H9 (cell line): ENCODE measurements at regions not wholly inside any gene's neighbourhood (a gene's known extent, or its start where the extent isn't known, plus 50 kb on each side); places are given as distances from the start of the nearest gene placed in this dataset.

Experiments used
- DNase-seq: peaks from one replicate; pipeline ENCODE4 v3.0.0-alpha.2; 2017
- H2AFZ ChIP-seq: one replicate; pipeline ENCODE4 v1.6.1; 2013; ENCODE audit warnings: mild to moderate bottlenecking, low read length, control low read depth, moderate library complexity
- H2AK5ac ChIP-seq: 2 replicates; pipeline ENCODE4 v1.6.1; 2013; ENCODE audit warnings: low read length, control low read depth, mixed read lengths; ENCODE audit not compliant: insufficient read length
- H2BK120ac ChIP-seq: one replicate; pipeline ENCODE4 v1.6.1; 2013; ENCODE audit warnings: low read depth, mild to moderate bottlenecking, low read length, control low read depth, inconsistent platforms; ENCODE audit not compliant: poor library complexity, severe bottlenecking
- H2BK12ac ChIP-seq: 2 replicates; pipeline ENCODE4 v1.6.1; 2013; ENCODE audit warnings: low read length, control low read depth, mixed read lengths, low read depth; ENCODE audit not compliant: insufficient read length
- H2BK15ac ChIP-seq: 2 replicates; pipeline ENCODE4 v1.6.1; 2013; ENCODE audit warnings: low read depth, low read length, control low read depth
- H2BK20ac ChIP-seq: one replicate; pipeline ENCODE4 v1.6.1; 2013; ENCODE audit warnings: low read depth, mild to moderate bottlenecking, low read length, control low read depth, inconsistent platforms; ENCODE audit not compliant: poor library complexity, severe bottlenecking
- H2BK5ac ChIP-seq: 2 replicates; pipeline ENCODE4 v1.6.1; 2013; ENCODE audit warnings: low read length, control low read depth, mixed read lengths; ENCODE audit not compliant: insufficient read length
- H3K14ac ChIP-seq: 2 replicates; pipeline ENCODE4 v1.6.1; 2013; ENCODE audit warnings: low read length, control low read depth; ENCODE audit not compliant: insufficient read depth
- H3K18ac ChIP-seq: 2 replicates; pipeline ENCODE4 v1.6.1; 2013; ENCODE audit warnings: low read depth, mild to moderate bottlenecking, mixed read lengths, low read length, control low read depth; ENCODE audit not compliant: insufficient read length
- H3K23ac ChIP-seq: 2 replicates; pipeline ENCODE4 v1.6.1; 2013; ENCODE audit warnings: low read length, control low read depth, mixed read lengths, low read depth; ENCODE audit not compliant: insufficient read length
- H3K23me2 ChIP-seq: 2 replicates; pipeline ENCODE4 v1.6.1; 2013; ENCODE audit warnings: low read depth, mild to moderate bottlenecking, mixed read lengths, low read length, control low read depth; ENCODE audit not compliant: insufficient read length, poor library complexity, severe bottlenecking
- H3K27ac ChIP-seq: 2 replicates; pipeline ENCODE4 v1.5.1; 2013; ENCODE audit warnings: low read length, control low read depth, mixed read lengths, low read depth; ENCODE audit not compliant: insufficient read length
- H3K27me3 ChIP-seq: 2 replicates; pipeline ENCODE4 v1.6.1; 2013; ENCODE audit warnings: low read length, control low read depth, inconsistent platforms; ENCODE audit not compliant: insufficient read depth
- H3K4ac ChIP-seq: 2 replicates; pipeline ENCODE4 v1.6.1; 2013; ENCODE audit warnings: low read depth, mild to moderate bottlenecking, control low read depth, inconsistent platforms, low read length, moderate library complexity
- H3K4me1 ChIP-seq: 2 replicates; pipeline ENCODE4 v1.6.1; 2013; ENCODE audit warnings: low read length, control low read depth, inconsistent platforms; ENCODE audit not compliant: insufficient read depth
- H3K4me2 ChIP-seq: 2 replicates; pipeline ENCODE4 v1.6.1; 2013; ENCODE audit warnings: low read length, control low read depth, mixed read lengths; ENCODE audit not compliant: insufficient read length, insufficient read depth
- H3K56ac ChIP-seq: 2 replicates; pipeline ENCODE4 v1.6.1; 2013; ENCODE audit warnings: low read depth, mild to moderate bottlenecking, mixed read lengths, low read length, control low read depth; ENCODE audit not compliant: insufficient read length
- H3K79me1 ChIP-seq: 2 replicates; pipeline ENCODE4 v1.6.1; 2013; ENCODE audit warnings: low read depth, mild to moderate bottlenecking, moderate library complexity, low read length, control low read depth, inconsistent platforms; ENCODE audit not compliant: insufficient read depth, poor library complexity, severe bottlenecking
- H3K79me2 ChIP-seq: 2 replicates; pipeline ENCODE4 v1.6.1; 2013; ENCODE audit warnings: low read length, control low read depth, inconsistent platforms; ENCODE audit not compliant: insufficient read depth
- H3K9ac ChIP-seq: 2 replicates; pipeline ENCODE4 v1.6.1; 2013; ENCODE audit warnings: low read length, control low read depth, mixed read lengths; ENCODE audit not compliant: insufficient read length; ENCODE audit errors: extremely low read depth
- H3K9me3 ChIP-seq: one replicate; pipeline ENCODE4 v1.6.1; 2013; ENCODE audit warnings: low read depth, low read length, inconsistent platforms; ENCODE audit not compliant: control insufficient read depth
- H3T11ph ChIP-seq: one replicate; pipeline ENCODE4 v1.6.1; 2013; ENCODE audit warnings: mild to moderate bottlenecking, low read length, control low read depth, inconsistent platforms
- H4K20me1 ChIP-seq: one replicate; pipeline ENCODE4 v1.6.1; 2013; ENCODE audit not compliant: control insufficient read depth, insufficient read length, insufficient read depth
- H4K5ac ChIP-seq: 2 replicates; pipeline ENCODE4 v1.6.1; 2013; ENCODE audit warnings: low read depth, mild to moderate bottlenecking, mixed read lengths, low read length, control low read depth; ENCODE audit not compliant: insufficient read length
- H4K8ac ChIP-seq: replicated peaks from 2 replicates; pipeline ENCODE4 v1.6.1; 2013; ENCODE audit warnings: low read length, control low read depth, mixed read lengths, low read depth; ENCODE audit not compliant: insufficient read length
- H4K91ac ChIP-seq: 2 replicates; pipeline ENCODE4 v1.6.1; 2013; ENCODE audit warnings: low read depth, mild to moderate bottlenecking, moderate library complexity, mixed read lengths, low read length, control low read depth; ENCODE audit not compliant: insufficient read length
- H3K27ac Mint-ChIP-seq, 3 experiments: 2 replicates in 2 of 3; 3 replicates in 1 of 3; pipeline ENCODE4 v1.8.0; 2020 to 2021; ENCODE audit warnings: mixed read lengths in 3 of 3, mild to moderate bottlenecking in 1 of 3, moderate library complexity in 1 of 3
- H3K27me3 Mint-ChIP-seq: 2 replicates; pipeline ENCODE4 v1.8.0; 2021; ENCODE audit warnings: low read depth, mild to moderate bottlenecking, moderate library complexity, mixed read lengths
- H3K36me3 Mint-ChIP-seq, 3 experiments: 2 replicates in 2 of 3; 3 replicates in 1 of 3; pipeline ENCODE4 v1.8.0; 2020 to 2021; ENCODE audit warnings: low read depth in 3 of 3, mixed read lengths in 3 of 3; ENCODE audit not compliant: insufficient read depth in 1 of 3
- H3K4me1 Mint-ChIP-seq, 2 experiments: 2 replicates each; pipeline ENCODE4 v1.8.0; 2020; ENCODE audit warnings: mixed read lengths in 2 of 2
- H3K4me3 Mint-ChIP-seq, 2 experiments: 2 replicates in 1 of 2; 3 replicates in 1 of 2; pipeline ENCODE4 v1.8.0; 2020 to 2021; ENCODE audit warnings: mild to moderate bottlenecking in 2 of 2, mixed read lengths in 2 of 2, moderate library complexity in 1 of 2
- H3K9me3 Mint-ChIP-seq, 2 experiments: 2 replicates in 1 of 2; 3 replicates in 1 of 2; pipeline ENCODE4 v1.8.0; 2020; ENCODE audit warnings: mild to moderate bottlenecking in 2 of 2, mixed read lengths in 2 of 2, moderate library complexity in 1 of 2
- CTCF ChIP-seq: fragments of 200-600 bp; sonication (generic); conservative IDR thresholded peaks from 3 replicates; pipeline ENCODE4 v1.8.0; 2021; ENCODE audit warnings: antibody characterized with exemption, mild to moderate bottlenecking
- WGBS: extraction: QIAGEN DNeasy Blood & Tissue Kit; methylation state at CpG from one replicate; pipeline ENCODE4 v1.1.7; 2013; ENCODE audit warnings: missing lambda C conversion rate, low lambda C conversion rate, mixed read lengths; ENCODE audit not compliant: insufficient read length; ENCODE audit errors: extremely low coverage; 5-methylcytosine and 5-hydroxymethylcytosine counted together

DNA sequence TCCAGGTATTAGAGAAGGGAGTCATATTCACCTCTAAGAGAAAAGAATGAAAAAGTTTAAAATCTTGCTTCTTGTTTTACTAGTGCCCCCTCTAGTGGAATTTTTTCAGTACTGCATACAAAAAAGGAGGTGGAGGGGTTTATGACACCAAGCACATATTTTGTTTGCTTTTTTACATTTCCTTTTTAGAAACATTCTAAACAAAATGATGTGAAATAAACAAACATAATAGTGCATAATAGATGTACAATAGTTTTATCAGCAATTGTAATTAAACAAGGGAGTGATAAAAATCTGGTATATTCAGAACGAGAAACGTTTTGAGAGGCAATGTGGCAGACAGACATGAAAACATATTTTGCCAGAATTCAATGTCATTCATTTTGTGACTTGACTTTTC, 111.0 kb upstream of the TFAP2D start:
- TF ChIP-seq CTCF = peak; percentile 87
- no peaks in the 10 kb centered on the region for H3K9me3 Mint-ChIP-seq
- H3K27me3 ChIP-seq = no peaks in the 10 kb centered on the region
- H3K23me2 ChIP-seq = no peaks in the 10 kb centered on the region
- H3K4ac ChIP-seq = no peak overlapping the region
- H2AK5ac ChIP-seq = no peak overlapping the region
- H3T11ph ChIP-seq = no peak overlapping the region
- no CpG with 5 or more reads among the region's 2 CpGs for WGBS
- H3K27ac Mint-ChIP-seq = no peak overlapping the region
- H2BK12ac ChIP-seq = no peak overlapping the region
- H3K23ac ChIP-seq = no peak overlapping the region
- H2BK20ac ChIP-seq = no peak overlapping the region
- H3K9ac ChIP-seq = no peak overlapping the region
- no peaks in the 10 kb centered on the region for H3K79me1 ChIP-seq
- no peak overlapping the region for H3K4me2 ChIP-seq
- H3K56ac ChIP-seq = no peak overlapping the region
- no peak overlapping the region for H4K8ac ChIP-seq
- no peaks in the 10 kb centered on the region for H3K9me3 ChIP-seq
- H3K4me3 Mint-ChIP-seq = no peak overlapping the region
- H3K27me3 Mint-ChIP-seq = no peaks in the 10 kb centered on the region; the same call in 1 of the 2 replicates
- H3K79me2 ChIP-seq = no peaks in the 10 kb centered on the region
- no peak overlapping the region for H2AFZ ChIP-seq
- H3K4me1 Mint-ChIP-seq = no peaks in the 10 kb centered on the region
- no peaks in the 10 kb centered on the region for H3K4me1 ChIP-seq
- H2BK5ac ChIP-seq = no peak overlapping the region
- H3K36me3 Mint-ChIP-seq = no peaks in the 10 kb centered on the region
- no peak overlapping the region for H4K5ac ChIP-seq
- no peak overlapping the region for H2BK15ac ChIP-seq
- H4K91ac ChIP-seq = no peak overlapping the region
- H2BK120ac ChIP-seq = no peak overlapping the region
- H4K20me1 ChIP-seq = no peaks in the 10 kb centered on the region
- DNase-seq = no peak
- no peak overlapping the region for H3K18ac ChIP-seq
- H3K14ac ChIP-seq = no peak overlapping the region
- H3K27ac ChIP-seq = no peak overlapping the region
